Activated T-cell treated with anti-CD3 and anti-CD28 coated beads for 4 hours (primary cell): ENCODE measurements at regions not wholly inside any gene's neighbourhood (a gene's known extent, or its start where the extent isn't known, plus 50 kb on each side); places are given as distances from the start of the nearest gene placed in this dataset.

ENCODE experiments used
- DNase-seq: peaks from one replicate; pipeline ENCODE4 v3.0.0-alpha.2; 2020

DNA sequence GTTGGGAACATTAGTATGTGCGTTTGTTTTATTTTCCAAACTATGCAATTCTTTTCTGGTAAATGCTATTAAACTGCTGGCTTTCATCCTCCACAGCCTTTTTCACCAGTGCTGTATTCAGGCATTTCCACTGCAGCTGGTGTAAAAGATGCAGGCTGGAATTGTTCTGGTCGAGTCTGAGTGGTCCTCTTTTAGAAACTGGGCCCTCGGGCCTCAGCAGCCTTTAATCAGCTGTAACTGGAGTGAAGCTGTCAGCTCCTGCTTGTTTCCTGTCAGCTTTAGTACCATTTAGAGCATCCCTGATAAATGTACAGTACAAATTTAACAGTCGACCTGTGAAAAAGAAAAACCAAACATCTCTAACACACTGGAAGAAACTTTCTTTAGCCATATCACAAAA, 979.6 kb downstream of the TFAP2A start:
- DNase-seq, result no peak

DNA sequence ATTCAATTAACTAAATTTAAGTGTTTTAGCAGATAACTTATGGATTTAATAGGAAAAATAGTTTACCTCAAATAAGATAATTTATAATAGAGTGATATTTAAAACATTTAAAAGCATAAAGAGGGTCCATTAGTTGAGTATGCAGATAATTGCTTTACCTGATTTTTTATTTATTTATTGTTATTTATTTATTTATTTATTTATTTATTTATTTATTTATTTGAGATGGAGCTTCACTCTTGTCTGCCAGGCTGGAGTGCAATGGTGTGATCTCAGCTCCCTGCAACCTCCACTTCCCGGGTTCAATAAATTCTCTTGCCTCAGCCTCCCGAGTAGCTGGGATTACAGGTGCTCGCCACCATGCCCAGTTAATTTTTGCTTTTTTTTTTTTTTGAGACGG, 982.9 kb downstream of the TFAP2A start:
- no peak for DNase-seq

DNA sequence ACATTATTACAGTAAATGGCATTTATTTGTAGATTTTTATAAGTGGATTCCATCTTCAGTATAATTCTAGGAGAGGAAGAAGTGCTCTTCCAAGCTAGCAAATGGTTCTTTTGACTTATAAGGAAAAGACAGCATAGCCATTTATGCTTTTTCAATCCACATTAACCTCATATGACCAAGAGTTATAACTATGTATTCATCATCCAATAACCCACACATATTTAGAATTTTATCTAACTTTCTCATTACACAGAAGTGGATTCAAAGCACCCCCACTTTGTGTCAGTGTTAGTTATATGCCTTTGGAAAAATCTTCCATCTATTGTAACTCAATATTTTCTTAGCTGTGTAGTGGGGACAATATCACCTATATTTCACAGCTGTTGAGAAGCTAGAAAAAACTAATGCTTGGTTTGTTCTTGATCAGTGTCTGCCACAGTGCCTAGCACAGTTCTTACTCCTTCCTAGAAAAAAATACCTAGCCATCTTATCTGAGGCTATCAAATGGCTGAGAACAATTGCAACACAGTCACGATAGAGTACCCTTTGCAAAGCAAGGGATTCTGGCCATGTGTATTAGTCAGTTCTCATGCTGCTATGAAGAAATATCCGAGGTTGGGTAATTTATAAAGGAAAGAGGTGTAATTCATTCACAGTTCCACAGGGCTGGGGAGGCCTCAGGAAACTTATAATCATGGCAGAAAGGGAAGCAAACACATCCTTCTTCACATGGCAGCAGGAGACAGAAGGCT, 986.3 kb downstream of the TFAP2A start:
- no peak for DNase-seq

DNA sequence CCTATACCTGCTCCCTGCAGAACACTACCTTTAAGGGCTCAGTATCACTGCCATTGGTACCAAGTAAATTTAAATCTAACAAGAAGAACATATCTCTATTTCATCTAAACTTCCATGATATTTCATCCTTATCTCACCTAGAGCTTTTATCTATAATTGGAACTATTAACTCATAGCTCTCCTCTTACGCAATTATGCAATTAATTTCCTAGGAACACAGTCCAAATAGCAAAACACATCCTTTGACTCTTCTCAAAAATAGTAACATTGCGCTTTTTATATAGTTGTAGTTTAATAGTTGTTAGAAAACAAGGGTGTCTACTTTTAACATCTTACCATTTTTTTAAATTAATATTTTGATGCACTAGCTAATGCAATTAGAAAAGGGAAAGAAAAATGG, 986.8 kb upstream of the SLC35B3 start:
- no peak for DNase-seq

DNA sequence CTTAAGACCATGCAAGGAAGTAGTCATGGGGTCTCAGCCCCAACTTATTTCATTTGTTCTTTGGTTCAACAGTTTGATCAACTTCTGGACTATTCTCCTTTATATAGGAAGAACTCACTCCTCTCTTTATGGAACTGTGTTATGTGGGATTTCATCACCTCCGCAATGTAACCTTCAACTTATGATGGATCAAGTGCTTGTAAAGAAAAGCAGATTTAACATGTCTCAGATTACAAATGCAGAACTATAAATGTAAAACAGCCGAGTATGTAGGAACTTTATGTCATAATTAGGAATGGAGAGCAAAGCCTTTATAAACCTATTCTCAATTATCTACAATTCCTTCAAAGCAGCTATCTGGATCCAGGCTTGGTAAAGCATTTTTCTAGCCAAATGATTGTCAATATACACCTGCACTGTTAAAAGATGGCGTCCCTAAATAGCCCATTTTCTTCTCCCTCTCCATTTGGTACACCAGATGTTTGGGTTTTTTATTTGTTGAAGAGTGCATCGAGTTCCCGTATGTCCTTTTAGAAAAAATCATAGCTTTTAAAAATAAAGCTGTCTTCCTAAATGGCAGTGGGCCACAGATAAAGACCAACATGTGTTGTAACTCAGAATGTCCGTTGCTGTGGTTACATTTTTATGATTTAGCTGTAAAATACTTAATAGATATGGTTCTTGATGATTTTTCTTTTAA, 985.1 kb upstream of the SLC35B3 start:
- no peak for DNase-seq

DNA sequence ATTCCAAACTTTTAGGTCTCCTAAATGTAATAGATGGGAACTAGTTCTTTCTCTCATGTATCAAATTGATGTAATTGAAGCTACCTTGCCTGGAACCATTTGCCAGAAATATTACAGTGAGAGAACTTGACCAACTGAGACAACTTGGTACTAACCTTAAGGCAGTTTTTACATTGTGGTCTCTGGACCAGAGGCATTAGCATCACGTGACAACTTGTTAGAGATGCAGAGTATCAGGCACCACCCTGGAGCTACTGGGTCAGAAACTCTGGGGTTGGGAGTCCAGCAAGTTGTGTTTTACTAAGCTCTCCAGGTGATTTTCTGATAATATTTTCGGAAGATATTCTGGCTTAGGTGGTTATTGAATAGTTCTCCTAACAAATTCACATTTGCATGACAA, 982.1 kb upstream of the SLC35B3 start:
- no peak for DNase-seq

DNA sequence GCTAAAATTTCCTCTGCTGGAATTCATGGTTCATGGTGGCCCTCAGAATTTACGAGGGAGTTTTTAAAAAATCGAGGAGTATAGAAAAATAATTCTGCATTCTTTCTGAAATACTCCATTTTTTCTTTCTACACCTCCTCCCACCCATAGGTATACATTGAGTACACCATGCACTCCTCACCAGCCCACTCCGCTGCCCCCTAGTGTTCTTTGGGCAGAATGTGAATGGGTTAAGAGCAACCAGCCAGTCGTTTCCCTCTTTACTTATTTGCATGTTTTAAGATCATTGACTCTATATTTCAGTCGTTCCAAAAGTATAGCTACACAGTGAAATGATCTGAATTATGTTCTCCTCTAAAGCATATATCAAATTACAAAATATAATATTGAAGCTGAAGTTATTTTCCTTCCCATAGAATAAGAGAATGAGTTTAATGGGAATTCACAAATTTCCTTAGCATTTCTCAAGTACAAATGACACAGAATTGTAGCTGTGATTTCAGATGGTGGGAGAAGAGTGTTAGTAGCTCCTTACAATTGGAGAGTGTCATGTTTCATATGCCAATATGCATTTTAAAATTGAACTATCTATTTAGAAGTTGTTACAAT, 977.7 kb upstream of the SLC35B3 start:
- DNase-seq, result no peak

DNA sequence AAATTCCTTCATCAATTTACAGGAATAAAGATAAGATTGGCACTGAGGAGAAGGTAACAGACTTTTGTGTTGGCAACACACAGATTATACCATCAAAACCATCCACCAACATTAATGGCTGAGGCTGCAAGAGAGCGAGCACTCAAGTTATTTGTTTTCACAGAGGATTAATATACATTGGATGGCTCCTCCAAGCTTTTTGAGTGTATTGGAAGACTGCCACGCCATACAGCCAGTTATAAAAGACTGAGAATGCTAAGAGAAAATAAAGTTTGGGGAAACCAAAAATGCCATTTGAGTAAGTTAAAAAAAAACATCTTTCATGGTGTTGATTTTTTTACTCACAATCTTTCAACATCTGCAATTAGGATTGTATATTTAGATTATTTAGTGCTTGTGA, 973.8 kb upstream of the SLC35B3 start:
- no peak for DNase-seq

DNA sequence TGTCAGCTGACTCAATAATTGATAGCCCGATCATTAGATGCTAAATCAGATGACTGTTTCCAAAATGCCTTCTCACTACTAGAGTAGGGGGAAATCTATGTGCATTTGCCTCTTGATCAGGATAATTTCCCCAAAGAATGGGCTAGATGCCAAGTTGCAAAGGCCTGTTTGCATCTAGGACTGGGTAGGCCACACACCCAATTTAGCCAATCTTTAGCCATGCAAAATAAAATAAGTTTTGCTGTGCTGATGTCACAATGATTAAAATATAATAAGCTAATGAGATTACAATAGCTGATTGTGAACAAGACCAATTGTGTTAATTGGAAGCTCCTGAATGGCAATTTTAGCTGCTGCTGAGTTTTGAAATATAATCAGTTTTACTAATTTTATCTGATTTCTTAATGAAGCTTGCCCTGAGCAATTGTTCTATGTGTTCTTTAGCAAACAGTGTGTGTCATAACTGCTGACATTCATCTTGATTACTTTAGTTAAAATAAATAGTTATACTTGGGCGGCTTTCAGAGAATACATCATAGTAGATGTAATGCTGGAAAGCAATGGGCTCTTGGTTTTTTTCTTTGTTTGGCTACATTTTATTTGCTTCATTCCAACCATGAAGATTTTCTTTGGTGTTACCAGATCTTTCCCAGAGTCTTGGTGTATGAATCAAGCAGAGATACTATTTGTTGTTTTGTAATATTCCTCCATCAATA, 973.2 kb upstream of the SLC35B3 start:
- no peak for DNase-seq

DNA sequence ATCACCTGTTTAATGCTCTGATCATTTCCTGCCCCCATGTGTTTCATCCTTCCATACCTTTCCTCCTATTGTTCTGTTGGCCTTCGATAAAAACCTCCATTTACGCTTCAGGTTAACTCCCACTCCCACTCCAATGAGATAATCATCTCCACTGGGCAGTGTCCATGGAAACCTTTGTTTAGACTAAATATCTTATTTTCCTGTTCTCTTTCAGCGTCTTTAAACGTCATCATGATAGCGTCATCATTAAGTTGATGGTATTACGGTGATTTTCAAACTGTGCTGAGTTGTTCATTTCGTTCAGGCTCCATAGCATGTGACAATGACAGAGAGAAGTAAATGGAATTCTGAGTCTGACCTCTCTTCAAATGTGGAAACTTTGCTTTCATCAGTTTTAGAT, 970.5 kb upstream of the SLC35B3 start:
- no peak for DNase-seq

DNA sequence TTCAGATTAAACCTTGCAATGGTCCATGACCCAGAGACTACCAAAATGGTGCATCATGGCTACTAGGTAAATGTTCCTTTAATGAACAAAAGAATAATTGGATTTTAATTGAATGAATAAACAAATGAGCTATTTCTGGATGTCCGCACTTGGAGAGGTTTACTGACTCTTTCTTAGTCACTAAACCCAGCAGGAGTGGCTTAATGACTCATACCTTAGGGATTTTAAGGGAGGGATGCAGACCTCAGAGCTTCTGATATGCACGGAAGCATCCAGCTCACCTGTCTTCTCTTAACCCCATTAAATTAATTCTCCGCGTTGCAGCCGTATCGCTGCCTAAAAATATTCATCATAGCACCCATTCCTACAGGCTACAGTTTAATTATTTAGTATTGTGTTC, 970.0 kb upstream of the SLC35B3 start:
- DNase-seq, result no peak

DNA sequence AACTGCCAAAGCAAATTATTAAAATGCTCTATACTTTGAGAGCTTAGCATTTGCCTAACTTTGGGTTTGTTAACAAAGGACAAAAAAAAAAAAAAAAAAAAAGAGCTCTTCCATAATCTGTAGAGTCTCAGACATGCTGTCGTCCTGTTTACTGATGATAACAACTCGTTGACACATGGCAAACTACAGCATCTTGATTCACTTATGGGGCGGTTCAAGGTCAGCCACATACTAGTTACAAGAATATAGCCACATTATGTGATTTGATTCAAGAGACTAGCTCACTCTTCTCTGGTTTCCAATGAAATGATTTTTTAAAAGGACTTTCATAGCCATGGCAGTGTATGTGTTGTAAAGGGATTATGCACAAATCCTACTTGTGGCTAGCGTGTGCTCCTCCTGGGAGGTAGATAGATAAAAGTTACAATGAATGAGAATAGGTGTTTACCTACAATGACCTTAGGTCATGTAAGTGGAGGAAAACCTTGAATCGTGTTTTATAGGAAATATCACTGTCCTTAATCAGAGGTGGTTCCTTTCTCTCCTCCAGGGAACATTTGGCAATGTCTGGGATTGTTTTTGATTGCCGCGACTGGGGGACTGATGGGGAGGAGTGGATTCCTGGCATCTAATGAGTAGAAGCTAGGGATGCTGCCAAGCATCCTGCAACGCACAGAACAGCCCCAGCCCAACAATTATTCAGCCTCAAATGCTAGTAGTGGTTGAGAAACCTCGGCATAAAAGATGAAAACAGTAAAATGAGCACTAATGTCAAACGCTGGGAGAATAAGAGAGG, 969.2 kb upstream of the SLC35B3 start:
- no peak for DNase-seq

DNA sequence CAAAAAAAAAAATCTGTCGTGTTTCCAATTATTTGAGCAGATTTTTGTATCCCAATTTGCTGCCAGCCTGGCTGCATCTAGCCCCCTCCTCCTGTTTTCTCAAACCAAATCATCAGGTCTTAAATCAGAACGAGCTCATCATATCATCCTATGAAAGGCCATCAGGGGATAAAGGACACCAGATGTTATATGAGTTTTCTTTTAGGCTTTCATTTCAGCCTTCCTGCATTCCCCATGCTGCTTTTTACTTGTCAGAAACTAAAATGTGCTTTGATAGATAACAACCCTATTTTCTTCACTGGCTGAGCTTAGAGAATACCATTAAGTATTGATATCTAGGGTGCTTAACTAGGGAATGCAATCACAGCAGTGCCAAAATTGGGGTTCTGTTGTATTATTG, 968.4 kb upstream of the SLC35B3 start:
- DNase-seq, result no peak

DNA sequence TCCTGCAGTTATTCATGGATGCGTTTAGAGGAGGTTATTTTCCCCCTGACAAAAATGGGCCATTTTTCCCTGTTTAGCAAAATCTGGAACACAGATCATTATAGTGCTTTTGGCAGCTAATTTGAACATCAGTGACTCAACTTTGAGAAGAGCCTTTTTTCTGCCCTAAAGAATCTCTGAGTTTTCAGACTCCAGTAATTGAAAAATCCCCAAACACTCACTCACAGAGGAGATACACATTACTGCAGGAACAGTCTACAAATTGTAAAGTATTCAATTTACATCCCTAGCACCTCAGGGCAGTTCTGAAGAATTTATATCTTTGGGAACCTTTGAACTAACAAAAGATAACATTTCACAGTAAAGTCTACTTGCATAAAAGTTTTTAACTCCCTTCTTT, 966.6 kb upstream of the SLC35B3 start:
- no peak for DNase-seq

DNA sequence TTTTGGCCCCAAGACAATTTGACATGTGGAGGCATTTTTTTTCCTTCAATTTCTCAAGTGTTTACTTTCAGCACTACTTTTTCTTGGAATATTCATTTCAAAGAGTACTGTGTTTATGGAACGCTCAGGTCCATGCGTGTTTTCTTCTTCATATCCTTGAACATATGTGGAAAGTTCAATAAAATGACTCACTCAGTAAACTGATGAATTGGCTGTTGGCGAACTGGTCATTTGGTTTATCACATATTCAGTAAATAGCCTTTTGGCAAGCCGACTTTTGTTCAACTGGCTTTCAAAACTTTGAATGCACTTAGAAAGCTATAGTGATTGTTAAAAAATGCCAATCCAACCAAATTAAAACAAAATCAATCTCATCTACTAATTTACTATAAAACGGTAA, 964.6 kb upstream of the SLC35B3 start:
- DNase-seq, result no peak

DNA sequence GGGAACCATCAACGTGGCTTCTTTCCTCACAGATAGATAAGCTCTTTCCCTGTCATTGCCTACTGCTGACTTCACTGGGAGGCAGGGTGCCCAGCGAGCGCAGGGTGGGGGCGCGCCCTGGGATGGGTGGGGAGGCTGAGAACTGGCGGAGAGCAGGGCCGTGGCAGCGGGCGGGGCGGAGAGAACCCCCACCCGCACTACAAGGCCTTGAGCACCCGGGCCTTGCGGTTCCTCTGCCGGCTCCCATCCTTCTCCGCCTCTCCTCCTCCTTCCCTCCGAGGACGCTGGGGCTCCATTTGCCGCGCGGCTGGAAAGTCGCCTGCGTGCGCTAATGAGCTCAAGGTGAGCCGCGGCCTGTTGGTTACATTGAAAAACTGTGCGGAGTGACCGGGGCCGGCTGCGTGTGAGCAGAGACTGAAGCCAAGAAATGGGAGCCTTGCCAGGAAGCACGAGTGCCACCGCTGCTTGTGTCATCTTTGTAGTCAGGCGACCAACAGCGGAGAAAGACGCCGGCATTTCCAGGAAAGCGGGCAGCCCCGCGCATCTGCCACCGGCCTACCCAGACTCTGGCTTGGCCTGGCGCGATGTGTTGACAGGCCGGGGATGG, 963.5 kb upstream of the SLC35B3 start:
- DNase-seq, result no peak

DNA sequence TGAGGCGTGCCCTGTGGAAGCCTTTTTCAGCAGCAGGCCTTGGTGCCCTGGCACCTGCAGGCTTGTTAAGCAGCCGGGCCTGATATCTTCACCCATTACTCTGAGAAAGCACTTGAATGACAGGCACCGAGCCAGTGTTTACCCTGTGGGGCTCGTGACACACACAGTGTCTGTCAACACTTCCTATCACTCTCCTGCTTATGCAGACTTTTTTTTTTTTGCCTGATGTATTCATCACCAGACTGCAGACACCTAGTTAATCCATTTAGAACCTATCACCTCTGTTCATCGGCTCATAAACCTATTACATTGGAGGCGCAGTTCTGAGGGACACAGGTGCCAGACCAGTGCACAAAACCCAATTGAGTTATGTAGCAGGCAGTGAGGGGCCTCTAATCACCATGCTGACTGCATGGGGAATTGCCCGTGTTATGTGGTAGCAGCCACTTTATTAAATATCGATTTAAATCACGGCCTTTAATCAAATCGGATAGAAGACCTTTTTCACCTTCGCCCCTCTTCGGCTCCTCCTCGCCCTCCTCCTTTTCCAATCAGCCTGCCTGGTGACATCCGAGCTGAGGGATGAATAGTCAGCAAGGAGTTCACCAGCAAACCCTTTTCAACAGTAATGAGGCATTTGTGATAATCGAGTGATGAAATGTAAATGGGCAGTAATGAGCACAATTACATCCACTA, 962.9 kb upstream of the SLC35B3 start:
- DNase-seq, result no peak

DNA sequence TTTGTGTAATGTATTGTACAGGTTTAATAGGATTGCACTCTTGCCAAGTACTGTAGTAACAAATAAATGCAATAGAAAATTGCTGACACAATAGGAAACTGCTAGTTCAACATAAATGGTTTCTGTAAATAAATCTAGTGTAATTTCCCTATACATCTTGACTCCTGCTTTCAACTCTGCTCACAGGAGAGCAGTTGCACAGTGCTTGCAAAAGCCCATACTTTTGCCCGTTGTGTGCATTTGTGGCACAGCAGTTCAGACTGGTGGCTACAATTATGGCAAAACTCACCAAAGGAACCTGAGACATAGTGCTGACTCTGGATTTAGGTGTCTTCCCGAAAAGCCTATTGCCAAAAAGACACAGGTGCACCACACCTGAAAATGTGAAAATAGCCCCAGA, 953.3 kb upstream of the SLC35B3 start:
- no peak for DNase-seq

DNA sequence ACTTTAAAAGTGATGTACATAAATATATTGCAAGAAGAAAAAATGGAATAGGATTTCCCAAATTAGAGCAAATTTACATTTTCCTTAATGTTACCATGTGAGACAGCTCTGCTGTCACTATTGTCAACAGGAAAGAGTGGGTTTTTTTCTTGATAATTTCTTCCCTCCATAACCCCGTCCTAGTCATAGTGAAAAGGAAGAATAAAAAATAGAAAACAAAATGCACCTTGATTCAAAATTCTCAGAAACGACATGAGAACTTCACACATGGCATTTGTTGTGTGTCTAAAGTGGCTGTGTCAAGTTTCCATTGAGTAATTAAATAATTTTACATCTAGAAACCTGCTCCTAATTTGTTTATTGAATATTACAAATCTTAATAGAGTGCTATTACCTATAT, 945.2 kb upstream of the SLC35B3 start:
- DNase-seq, result no peak

DNA sequence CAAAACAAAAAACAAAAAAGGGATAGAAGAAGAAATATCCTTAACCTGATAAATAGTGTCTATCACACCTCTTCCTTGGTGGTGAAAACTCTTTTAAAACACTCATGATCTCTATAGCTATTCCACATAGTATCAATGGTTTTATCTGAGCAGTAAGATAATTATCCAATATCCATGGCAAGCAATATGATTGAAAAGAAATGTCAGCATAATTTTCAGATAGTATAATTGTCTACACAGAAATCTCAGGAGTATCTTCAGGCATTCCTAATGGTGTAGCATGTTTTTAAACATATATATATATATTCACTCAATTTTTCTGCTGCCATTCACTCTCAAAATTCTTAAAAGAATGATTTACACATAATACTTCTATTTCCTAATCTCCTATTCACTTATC, 938.0 kb upstream of the SLC35B3 start:
- no peak for DNase-seq

DNA sequence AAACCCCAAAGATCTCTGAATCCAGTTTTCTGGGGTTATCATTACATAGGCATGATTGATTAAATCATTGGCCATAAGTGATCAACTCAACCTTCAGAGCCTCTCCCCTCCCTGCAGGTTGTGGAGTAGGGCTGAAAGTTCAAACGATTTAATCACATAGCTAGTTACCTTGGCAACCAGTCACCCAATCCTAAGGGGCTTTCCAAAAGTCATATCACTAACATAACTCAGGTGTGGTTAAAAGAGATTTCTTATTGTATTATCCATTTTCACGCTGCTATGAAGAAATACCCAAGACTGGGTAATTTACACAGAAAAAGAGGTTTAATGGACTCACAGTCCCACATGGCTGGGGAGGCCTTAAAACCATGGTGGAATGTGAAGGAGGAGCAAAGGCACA, 935.1 kb upstream of the SLC35B3 start:
- no peak for DNase-seq

DNA sequence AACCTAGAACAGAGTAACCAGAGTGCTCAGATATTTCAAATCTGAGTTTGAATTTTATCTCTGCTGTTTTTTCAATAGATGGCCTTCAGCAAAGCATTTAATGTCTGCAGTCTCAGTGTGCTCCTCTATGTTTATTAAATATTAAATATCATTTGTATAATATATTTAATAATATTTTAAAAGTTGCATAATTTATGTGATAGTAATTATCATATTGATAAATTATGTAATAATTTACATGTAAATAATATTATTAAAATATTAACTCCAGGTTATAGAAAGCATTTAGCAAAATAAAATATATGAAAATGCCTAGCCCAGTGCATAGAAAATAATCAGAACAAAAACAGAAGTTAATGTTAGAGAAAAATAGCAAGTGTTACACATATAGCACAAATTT, 930.0 kb upstream of the SLC35B3 start:
- no peak for DNase-seq
